MCF 10A (cell line): ENCODE measurements at regions not wholly inside any gene's neighbourhood (a gene's known extent, or its start where the extent isn't known, plus 50 kb on each side); places are given as distances from the start of the nearest gene placed in this dataset.

Experiments
- BruUV-seq: library from RNA; stranded (reverse); fragments of 400-500 nt; replicated peaks from 2 replicates; lab custom pipeline; 2021; lab: Mats Ljungman, UMichigan
- CTCF ChIA-PET: fragments of 300-600 bp; sonication (Branson Sonifier 250); formaldehyde crosslinking; extraction: SDS; loops from one replicate; lab custom pipeline; 2021; ENCODE audit warnings: antibody characterized with exemption, inconsistent platforms; lab: Yijun Ruan, JAX
- POLR2A ChIA-PET: fragments of 300-600, 350-650 bp; sonication (Branson Sonifier 250); formaldehyde crosslinking; extraction: SDS; loops from one replicate; lab custom pipeline; 2020; ENCODE audit warnings: antibody characterized with exemption, inconsistent platforms; lab: Yijun Ruan, JAX
- DNase-seq: peaks from one replicate; pipeline ENCODE4 v3.0.0-alpha.2; 2018; ENCODE audit not compliant: unreplicated experiment
- H3K27ac Mint-ChIP-seq: one replicate; pipeline ENCODE4 v1.8.0; 2022; ENCODE audit warnings: mild to moderate bottlenecking, low read depth, mixed read lengths; ENCODE audit not compliant: unreplicated experiment
- H3K27me3 Mint-ChIP-seq: one replicate; pipeline ENCODE4 v1.8.0; 2022; ENCODE audit warnings: mixed read lengths; ENCODE audit not compliant: insufficient read depth, unreplicated experiment
- H3K36me3 Mint-ChIP-seq: one replicate; pipeline ENCODE4 v1.8.0; 2022; ENCODE audit warnings: mild to moderate bottlenecking, moderate library complexity, mixed read lengths; ENCODE audit not compliant: insufficient read depth, unreplicated experiment
- H3K4me1 Mint-ChIP-seq: one replicate; pipeline ENCODE4 v1.8.0; 2022; ENCODE audit warnings: mixed read lengths; ENCODE audit not compliant: insufficient read depth, unreplicated experiment
- H3K4me3 Mint-ChIP-seq: one replicate; pipeline ENCODE4 v1.8.0; 2022; ENCODE audit warnings: mild to moderate bottlenecking, moderate library complexity, mixed read lengths; ENCODE audit not compliant: unreplicated experiment
- H3K9me3 Mint-ChIP-seq: one replicate; pipeline ENCODE4 v1.8.0; 2022; ENCODE audit warnings: mixed read lengths; ENCODE audit not compliant: unreplicated experiment
- CTCF ChIP-seq: fragments of 200-600 bp; IDR thresholded peaks from one replicate; pipeline ENCODE4 v1.8.0; 2022; ENCODE audit warnings: antibody characterized with exemption, mild to moderate bottlenecking; ENCODE audit not compliant: unreplicated experiment
- intact Hi-C: fragments of 100-400 bp; cut with micrococcal nuclease; formaldehyde crosslinking; loops from 2 replicates; pipeline ENCODE4 v1.14.1; 2022

DNA sequence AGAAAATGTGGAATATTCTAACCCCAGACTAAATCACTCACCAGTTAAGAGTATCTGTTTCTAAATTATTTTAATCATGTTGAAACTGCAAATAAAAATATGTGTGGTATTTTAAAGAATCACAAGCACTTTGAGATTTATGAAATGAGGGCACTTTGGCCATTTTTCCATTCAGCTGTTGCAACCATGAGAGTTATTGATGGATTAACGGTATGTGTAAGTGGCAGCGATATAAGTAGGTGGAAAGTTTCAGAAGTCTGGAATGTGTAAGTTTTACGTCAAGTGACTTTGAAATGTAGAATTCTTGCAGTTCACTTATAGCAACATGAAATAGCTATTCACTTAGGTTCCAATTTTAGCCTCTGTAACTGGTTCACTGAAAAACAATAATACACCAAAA is 905.1 kb upstream of the SLIT2 start:
- DNase-seq, result no peak
- no peaks in the 10 kb centered on the region for H3K4me1 Mint-ChIP-seq
- no peak overlapping the region for H3K27ac Mint-ChIP-seq
- CTCF ChIA-PET, result no interaction called here
- no peaks in the 10 kb centered on the region for H3K27me3 Mint-ChIP-seq
- POLR2A ChIA-PET, result no interaction called here
- BruUV-seq, result no TSS peak
- no peak overlapping the region for H3K4me3 Mint-ChIP-seq
- intact Hi-C loops, result no loop called here
- peaks cover 11% of the 10 kb centered on the region for H3K9me3 Mint-ChIP-seq
- TF ChIP-seq CTCF, result no peak
- H3K36me3 Mint-ChIP-seq, result no peaks in the 10 kb centered on the region

- H3K36me3 Mint-ChIP-seq, result no peaks in the 10 kb centered on the region
- no peak overlapping the region for H3K27ac Mint-ChIP-seq
- no peak overlapping the region for H3K4me3 Mint-ChIP-seq
- DNase-seq, result no peak
- no TSS peak for BruUV-seq
- H3K27me3 Mint-ChIP-seq, result no peaks in the 10 kb centered on the region
- intact Hi-C loops, result no loop called here
- no peaks in the 10 kb centered on the region for H3K9me3 Mint-ChIP-seq
- ChIA-PET CTCF (no interaction called here), POLR2A (no interaction called here)
- H3K4me1 Mint-ChIP-seq, result peaks cover 15% of the 10 kb centered on the region
- TF ChIP-seq CTCF, result no peak
Measured at GRCh38 chr4:19329631-19330030, 922.1 kb upstream of the SLIT2 start.

GRCh38 chr4:19329077-19329476 is 922.6 kb upstream of the SLIT2 start:
- CTCF ChIA-PET, result no interaction called here
- Mint-ChIP-seq H3K27me3 (no peaks in the 10 kb centered on the region), H3K4me3 (no peak overlapping the region), H3K36me3 (no peaks in the 10 kb centered on the region), H3K9me3 (no peaks in the 10 kb centered on the region), H3K4me1 (peaks cover 15% of the 10 kb centered on the region), H3K27ac (no peak overlapping the region)
- no peak for TF ChIP-seq CTCF
- DNase-seq, result no peak
- POLR2A ChIA-PET, result no interaction called here
- no TSS peak for BruUV-seq
- intact Hi-C loops, result no loop called here

- no peaks in the 10 kb centered on the region for H3K27me3 Mint-ChIP-seq
- intact Hi-C loops, result no loop called here
- no peak for DNase-seq
- no peak overlapping the region for H3K4me3 Mint-ChIP-seq
- BruUV-seq, result no TSS peak
- ChIA-PET CTCF (interaction anchor here (1.2 kb wide), 1 partner anchor 11 kb away, joined by 3 read pairs; no protein-coding TSS in a partner anchor), POLR2A (no interaction called here)
- TF ChIP-seq CTCF, result no peak
- H3K4me1 Mint-ChIP-seq, result peaks cover 15% of the 10 kb centered on the region
- no peaks in the 10 kb centered on the region for H3K9me3 Mint-ChIP-seq
- peak overlapping the region; percentile 50 for H3K27ac Mint-ChIP-seq
- no peaks in the 10 kb centered on the region for H3K36me3 Mint-ChIP-seq
Measured at GRCh38 chr4:19327364-19327763, 924.3 kb upstream of the SLIT2 start.
